Activated CD4-positive, CD25-positive, alpha-beta regulatory T cell treated with anti-CD3 and anti-CD28 coated beads, Interleukin-2, amount 50 U/mL, for 72 hours (primary cell): ENCODE measurements at regions not wholly inside any gene's neighbourhood (a gene's known extent, or its start where the extent isn't known, plus 50 kb on each side); places are given as distances from the start of the nearest gene placed in this dataset.

ENCODE experiments used
- DNase-seq: peaks from one replicate; pipeline ENCODE4 v3.0.0; 2021

GRCh38 chr12:45634273-45634917, 95.1 kb upstream of the ARID2 start:
- DNase-seq = no peak

- DNase-seq = no peak
These were observed 92.3 kb upstream of the ARID2 start for GRCh38 chr12:45637242-45637641.

DNA sequence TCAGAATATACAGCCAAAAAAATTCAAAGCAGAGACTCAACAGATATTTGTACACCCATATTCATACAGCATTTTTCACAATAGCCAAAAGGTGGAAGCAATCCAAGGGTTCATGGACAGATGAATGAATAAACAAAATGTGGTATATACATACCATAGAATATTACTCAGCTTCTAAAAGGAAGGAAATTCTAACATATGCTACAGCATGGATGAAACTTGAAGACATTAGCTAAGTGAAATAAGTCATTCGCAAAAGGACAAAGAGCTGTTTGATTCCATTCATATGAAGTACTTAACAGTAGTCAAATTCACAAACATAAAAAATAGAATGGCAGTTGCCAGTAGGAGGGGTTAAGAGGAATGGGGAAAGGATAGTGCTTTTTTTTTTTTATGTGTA, 91.8 kb upstream of the ARID2 start:
- no peak for DNase-seq

GRCh38 chr12:45638386-45638785, 91.1 kb upstream of the ARID2 start:
- DNase-seq = no peak

- no peak for DNase-seq
These were observed 85.0 kb upstream of the ARID2 start for GRCh38 chr12:45644541-45644940.

GRCh38 chr12:45646851-45647581, 82.5 kb upstream of the ARID2 start:
- no peak for DNase-seq

GRCh38 chr12:45648070-45648469, 81.4 kb upstream of the ARID2 start:
- no peak for DNase-seq

GRCh38 chr12:45651029-45651428, 78.5 kb upstream of the ARID2 start:
- no peak for DNase-seq

- no peak for DNase-seq
These were observed 75.4 kb upstream of the ARID2 start for GRCh38 chr12:45654002-45654665.

GRCh38 chr12:45655186-45655585, 74.3 kb upstream of the ARID2 start:
- no peak for DNase-seq

GRCh38 chr12:45655743-45656142, 73.8 kb upstream of the ARID2 start:
- no peak for DNase-seq

DNA sequence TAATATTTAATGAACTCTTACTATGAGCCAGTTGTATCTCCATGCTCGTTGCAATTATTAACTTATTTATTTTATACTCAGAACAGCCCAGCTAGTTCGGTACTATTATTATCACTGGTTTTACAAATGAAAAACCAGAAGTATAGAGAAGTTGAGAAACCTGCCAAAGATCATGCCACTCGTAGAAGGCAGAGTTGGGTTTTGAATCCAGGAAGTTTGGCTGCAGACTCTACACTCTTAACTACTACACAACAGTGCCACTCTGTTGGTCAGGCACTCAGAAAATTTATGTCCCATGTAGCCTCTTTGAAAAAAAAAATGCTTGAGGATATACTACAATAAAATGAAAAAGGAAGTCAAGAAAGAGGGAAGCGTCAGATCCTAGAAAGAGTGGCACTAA, 71.5 kb upstream of the ARID2 start:
- no peak for DNase-seq

DNA sequence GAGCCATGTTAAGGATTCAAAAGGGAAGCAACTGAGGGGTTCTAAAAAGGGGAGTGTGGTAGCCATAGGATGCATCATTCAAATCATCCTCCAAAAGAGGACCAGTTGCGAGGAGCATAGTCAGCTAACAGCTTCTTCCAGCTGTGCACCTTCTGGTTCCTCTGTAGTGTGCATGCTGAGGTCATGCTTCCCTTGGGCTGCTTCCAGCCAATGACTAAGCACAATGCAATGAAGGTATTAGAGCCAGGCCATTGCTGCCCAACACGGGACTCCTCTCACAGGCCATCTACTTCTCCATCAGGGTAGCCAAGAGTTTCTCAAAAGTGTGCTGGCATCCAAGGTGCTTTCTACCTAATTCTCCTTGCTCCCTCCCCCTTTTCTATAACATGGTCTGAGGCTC, 69.2 kb upstream of the ARID2 start:
- no peak for DNase-seq

- DNase-seq = no peak
These were observed 66.1 kb upstream of the ARID2 start for GRCh38 chr12:45663455-45663854.

DNA sequence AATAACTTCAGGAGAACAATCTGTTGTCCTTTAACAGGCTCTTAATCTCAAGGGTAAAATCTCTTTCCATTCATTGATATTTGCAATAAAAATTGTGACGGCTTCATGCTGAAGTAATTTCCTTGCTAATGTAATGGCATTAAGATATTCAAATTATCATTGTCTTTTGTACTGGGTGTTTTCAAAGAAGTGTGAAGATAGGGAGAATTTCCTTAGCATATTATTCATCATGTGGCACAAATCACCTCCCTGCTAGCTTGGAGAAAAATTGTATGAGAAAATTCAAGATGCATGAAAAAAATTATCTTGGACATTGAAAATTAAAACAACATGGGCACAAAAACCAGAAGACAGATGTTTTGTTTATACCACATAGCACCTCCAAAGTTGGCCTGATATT, 63.6 kb upstream of the ARID2 start:
- DNase-seq = no peak

DNA sequence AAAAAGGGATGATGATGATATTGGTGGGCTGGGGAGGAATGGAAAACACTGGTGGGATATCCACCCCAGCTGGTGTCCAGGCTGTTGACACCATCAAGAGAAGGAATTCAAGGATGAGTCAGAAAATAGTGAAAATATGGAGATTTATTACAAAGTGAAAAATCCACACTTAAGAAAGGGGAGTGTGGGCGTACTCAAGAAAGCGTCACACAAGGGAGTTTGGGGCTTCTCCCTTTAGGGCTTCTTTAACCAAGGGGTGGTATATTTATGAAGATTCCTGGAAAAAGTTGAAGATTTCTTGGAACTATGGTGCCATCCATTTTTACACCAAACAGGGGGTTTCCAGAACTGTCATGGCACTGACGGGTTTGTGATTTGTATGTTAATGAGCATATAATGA, 63.1 kb upstream of the ARID2 start:
- no peak for DNase-seq

DNA sequence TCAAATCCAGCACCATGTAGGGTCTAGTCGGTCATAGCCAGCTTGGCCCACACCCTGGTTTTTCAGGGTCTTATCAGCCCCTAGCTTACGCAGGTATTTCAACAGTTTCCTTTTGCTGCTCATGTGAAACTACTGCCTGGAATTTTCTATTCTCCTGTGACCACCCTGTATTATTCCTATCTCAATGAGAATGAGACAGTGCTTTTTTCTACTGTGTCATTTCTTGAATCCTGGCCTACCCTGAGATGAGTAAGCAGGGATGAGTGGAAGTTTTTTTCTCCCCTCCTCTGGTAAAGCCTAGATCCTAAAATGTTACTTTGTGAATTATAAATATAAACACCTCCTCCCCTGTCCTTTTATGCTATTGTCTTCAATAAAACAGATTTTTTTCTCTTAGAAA, 62.7 kb upstream of the ARID2 start:
- DNase-seq = no peak

- DNase-seq = no peak
These were observed 61.7 kb upstream of the ARID2 start for GRCh38 chr12:45667761-45668160.

GRCh38 chr12:45668641-45669040, 60.9 kb upstream of the ARID2 start:
- DNase-seq = no peak

DNA sequence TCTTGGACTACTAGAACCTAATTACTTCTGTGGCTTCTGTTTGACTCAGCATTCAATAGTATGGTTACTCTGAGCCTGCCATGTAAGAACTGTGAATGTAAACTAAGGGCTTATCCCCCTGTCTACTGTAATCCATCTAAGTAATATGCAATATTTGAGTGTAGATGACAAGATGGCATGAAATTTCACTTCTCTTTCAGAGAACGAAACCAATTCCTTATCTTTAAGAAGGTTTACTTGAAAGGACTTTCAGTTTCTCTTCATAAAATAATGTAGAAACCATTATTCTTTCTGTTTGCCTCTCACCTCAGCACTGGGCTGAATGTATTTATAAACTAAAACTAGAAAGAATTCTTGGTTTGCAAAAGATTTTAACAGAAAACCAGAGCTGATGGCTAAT, 60.4 kb upstream of the ARID2 start:
- no peak for DNase-seq

GRCh38 chr12:45669792-45670191, 59.7 kb upstream of the ARID2 start:
- DNase-seq = no peak

GRCh38 chr12:45670346-45671065, 59.0 kb upstream of the ARID2 start:
- no peak for DNase-seq

DNA sequence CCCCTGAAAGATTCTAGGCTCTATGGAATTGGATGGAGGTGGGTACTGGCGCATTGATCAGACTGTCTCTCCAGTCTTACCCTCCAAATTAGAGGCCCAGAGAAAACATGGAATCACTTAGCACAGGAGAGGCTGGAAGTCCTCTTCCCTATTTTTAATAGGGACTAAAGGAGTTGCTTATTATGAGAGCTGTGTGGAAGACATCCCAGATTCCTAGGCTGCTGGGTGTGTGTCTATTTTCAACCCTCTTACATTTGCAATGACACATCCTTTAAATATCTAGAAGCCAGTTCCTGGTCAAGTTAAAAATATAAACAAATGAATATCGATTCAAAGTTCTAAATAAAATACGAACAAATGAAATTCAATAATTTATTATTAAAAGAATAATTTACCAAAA, 58.3 kb upstream of the ARID2 start:
- no peak for DNase-seq
